Caco-2 (cell line): ENCODE measurements at regions not wholly inside any gene's neighbourhood (a gene's known extent, or its start where the extent isn't known, plus 50 kb on each side); places are given as distances from the start of the nearest gene placed in this dataset.

ENCODE experiments used
- BruUV-seq: library from RNA; stranded (reverse); fragments of 400-500 nt; replicated peaks from 2 replicates; lab custom pipeline; 2021; lab: Mats Ljungman, UMichigan
- CTCF ChIA-PET: fragments of 300-600 bp; sonication (Branson Sonifier 250); formaldehyde crosslinking; loops from one replicate; lab custom pipeline; 2022; ENCODE audit warnings: antibody characterized with exemption; lab: Charles Lee
- POLR2A ChIA-PET: fragments of 300-600 bp; sonication (Branson Sonifier 250); formaldehyde crosslinking; loops from one replicate; lab custom pipeline; 2022; ENCODE audit warnings: antibody characterized with exemption; lab: Charles Lee
- DNase-seq, 2 experiments: peaks; one replicate each; pipeline versions ENCODE4 v3.0.0 to v3.0.0-alpha.2; 2020 to 2022
- H3K27me3 ChIP-seq: replicated peaks from 2 replicates; pipeline ENCODE4 v1.6.0; 2011; ENCODE audit warnings: low read length; ENCODE audit not compliant: control insufficient read depth, insufficient read depth
- H3K36me3 ChIP-seq: 2 replicates; pipeline ENCODE4 v1.5.1; 2011; ENCODE audit warnings: low read length; ENCODE audit not compliant: control insufficient read depth, insufficient read depth
- H3K4me1 ChIP-seq: fragments of 250-450 bp; sonication (Bioruptor Pico); 2 replicates; pipeline ENCODE4 v1.5.1; 2020; ENCODE audit warnings: mild to moderate bottlenecking
- H3K4me3 ChIP-seq: 2 replicates; pipeline ENCODE4 v1.5.1; 2011; ENCODE audit warnings: low read depth, mild to moderate bottlenecking, control low read depth, low read length
- H3K9me3 ChIP-seq: fragments of 250-450 bp; sonication (Bioruptor Pico); 2 replicates; pipeline ENCODE4 v1.5.1; 2020; ENCODE audit warnings: mild to moderate bottlenecking, moderate library complexity
- H3K27ac Mint-ChIP-seq: one replicate; pipeline ENCODE4 v1.8.0; 2022; ENCODE audit warnings: mixed read lengths; ENCODE audit not compliant: unreplicated experiment
- H3K27me3 Mint-ChIP-seq: one replicate; pipeline ENCODE4 v1.8.0; 2022; ENCODE audit warnings: mixed read lengths; ENCODE audit not compliant: insufficient read depth, unreplicated experiment
- H3K36me3 Mint-ChIP-seq: one replicate; pipeline ENCODE4 v1.8.0; 2022; ENCODE audit warnings: mild to moderate bottlenecking, mixed read lengths; ENCODE audit not compliant: insufficient read depth, unreplicated experiment
- H3K4me1 Mint-ChIP-seq: one replicate; pipeline ENCODE4 v1.8.0; 2022; ENCODE audit warnings: low read depth, mixed read lengths; ENCODE audit not compliant: unreplicated experiment
- H3K4me3 Mint-ChIP-seq: one replicate; pipeline ENCODE4 v1.8.0; 2022; ENCODE audit warnings: mild to moderate bottlenecking, moderate library complexity, mixed read lengths; ENCODE audit not compliant: unreplicated experiment
- H3K9me3 Mint-ChIP-seq: one replicate; pipeline ENCODE4 v1.8.0; 2022; ENCODE audit warnings: mixed read lengths; ENCODE audit not compliant: unreplicated experiment
- CTCF ChIP-seq, 2 experiments: fragments of 200-600 bp in 1 of 2; IDR thresholded peaks; 1 replicate in 1 of 2; 2 replicates in 1 of 2; pipeline versions ENCODE4 v1.5.1 to v1.8.0; 2011 to 2022; ENCODE audit warnings: antibody characterized with exemption in 1 of 2, control low read depth in 1 of 2, inconsistent platforms in 1 of 2, low read depth in 1 of 2, low read length in 1 of 2, mild to moderate bottlenecking in 1 of 2, moderate library complexity in 1 of 2; ENCODE audit not compliant: insufficient read depth in 1 of 2, severe bottlenecking in 1 of 2, unreplicated experiment in 1 of 2
- intact Hi-C: fragments of 100-400 bp; cut with micrococcal nuclease; formaldehyde crosslinking; loops from one replicate; pipeline ENCODE4 v1.10.0; 2022; ENCODE audit not compliant: unreplicated experiment

GRCh38 chrX:96246436-96246835 lies 438.2 kb upstream of the DIAPH2 start:
- Mint-ChIP-seq H3K36me3 (no peaks in the 10 kb centered on the region), H3K4me3 (no peak overlapping the region), H3K4me1 (no peaks in the 10 kb centered on the region), H3K9me3 (no peaks in the 10 kb centered on the region), H3K27me3 (no peaks in the 10 kb centered on the region), H3K27ac (no peak overlapping the region)
- intact Hi-C loops = no loop called here
- Histone ChIP-seq H3K4me1 (no peaks in the 10 kb centered on the region), H3K27me3 (no peaks in the 10 kb centered on the region), H3K36me3 (no peaks in the 10 kb centered on the region), H3K9me3 (no peaks in the 10 kb centered on the region), H3K4me3 (no peak overlapping the region)
- ChIA-PET CTCF (no interaction called here), POLR2A (no interaction called here)
- DNase-seq = no peak
- no peak for TF ChIP-seq CTCF (IDR thresholded peaks at IDR 0.05; ENCODE audit: insufficient read depth in 1 of 2, low read depth in 1 of 2, low read length in 1 of 2, severe bottlenecking in 1 of 2, unreplicated experiment in 1 of 2)
- BruUV-seq = no TSS peak
